Cardiac muscle cell (in vitro differentiated cells and primary cell): ENCODE measurements at regions not wholly inside any gene's neighbourhood (a gene's known extent, or its start where the extent isn't known, plus 50 kb on each side); places are given as distances from the start of the nearest gene placed in this dataset.

ENCODE experiments used
- DNase-seq, 2 donors: peaks; one replicate each; pipeline versions ENCODE4 v3.0.0 to v3.0.0-alpha.2; 2010 to 2017; ENCODE audit warnings: low read depth in 1 of 2, low spot score in 1 of 2
- H3K27ac ChIP-seq: fragments of 200-600 bp; sonication (generic); 2 replicates; pipeline ENCODE4 v1.5.1; 2016
- H3K27me3 ChIP-seq: fragments of 200-600 bp; sonication (generic); 2 replicates; pipeline ENCODE4 v1.6.0; 2016; ENCODE audit warnings: control low read depth
- H3K36me3 ChIP-seq: fragments of 200-600 bp; sonication (generic); 2 replicates; pipeline ENCODE4 v1.5.1; 2016; ENCODE audit warnings: control low read depth
- H3K4me1 ChIP-seq: fragments of 200-600 bp; sonication (generic); 2 replicates; pipeline ENCODE4 v1.8.1; 2017; ENCODE audit warnings: low read depth, mild to moderate bottlenecking, mixed run types
- H3K4me3 ChIP-seq: fragments of 200-600 bp; sonication (generic); 2 replicates; pipeline ENCODE4 v1.5.1; 2016; ENCODE audit warnings: mild to moderate bottlenecking
- H3K9me3 ChIP-seq: fragments of 200-600 bp; sonication (generic); 2 replicates; pipeline ENCODE4 v1.5.1; 2017; ENCODE audit warnings: low read depth, mild to moderate bottlenecking, control low read depth
- CTCF ChIP-seq: IDR thresholded peaks from 2 replicates; pipeline ENCODE4 v1.5.1; 2012; ENCODE audit warnings: low read depth, mild to moderate bottlenecking, low read length

- Histone ChIP-seq H3K4me1 (no peaks in the 10 kb centered on the region), H3K27ac (no peak overlapping the region), H3K4me3 (no peak overlapping the region), H3K36me3 (no peaks in the 10 kb centered on the region), H3K27me3 (no peaks in the 10 kb centered on the region), H3K9me3 (no peaks in the 10 kb centered on the region)
- no peak for DNase-seq
- TF ChIP-seq CTCF, result no peak
Observed at GRCh38 chr5:155898284-155898683, 428.7 kb upstream of the SGCD start.

GRCh38 chr5:155903791-155904190, 423.2 kb upstream of the SGCD start:
- no peak overlapping the region for H3K27ac ChIP-seq
- DNase-seq, result no peak
- H3K4me1 ChIP-seq, result no peaks in the 10 kb centered on the region
- no peaks in the 10 kb centered on the region for H3K27me3 ChIP-seq
- no peak overlapping the region for H3K4me3 ChIP-seq
- H3K9me3 ChIP-seq, result no peaks in the 10 kb centered on the region
- no peak for TF ChIP-seq CTCF
- no peaks in the 10 kb centered on the region for H3K36me3 ChIP-seq

- no peak overlapping the region for H3K27ac ChIP-seq
- no peaks in the 10 kb centered on the region for H3K9me3 ChIP-seq
- TF ChIP-seq CTCF, result no peak
- H3K4me1 ChIP-seq, result no peaks in the 10 kb centered on the region
- DNase-seq, result no peak
- no peak overlapping the region for H3K4me3 ChIP-seq
- H3K27me3 ChIP-seq, result no peaks in the 10 kb centered on the region
- no peaks in the 10 kb centered on the region for H3K36me3 ChIP-seq
Observed at GRCh38 chr5:155905364-155905763, 421.6 kb upstream of the SGCD start.

- no peak overlapping the region for H3K4me3 ChIP-seq
- TF ChIP-seq CTCF, result no peak
Observed at GRCh38 chr5:155906046-155906445, 420.9 kb upstream of the SGCD start.

GRCh38 chr5:155908543-155908942, 418.4 kb upstream of the SGCD start:
- TF ChIP-seq CTCF, result no peak
- DNase-seq, result no peak
- Histone ChIP-seq H3K4me3 (no peak overlapping the region), H3K36me3 (no peaks in the 10 kb centered on the region), H3K9me3 (no peaks in the 10 kb centered on the region), H3K27me3 (no peaks in the 10 kb centered on the region), H3K4me1 (no peaks in the 10 kb centered on the region), H3K27ac (no peak overlapping the region)

More at GRCh38 chr5:155906046-155906445, 420.9 kb upstream of the SGCD start:
- peak in 1 of 2 donors; percentile 4 for DNase-seq
- Histone ChIP-seq H3K4me1 (no peaks in the 10 kb centered on the region), H3K27me3 (no peaks in the 10 kb centered on the region), H3K9me3 (no peaks in the 10 kb centered on the region), H3K36me3 (no peaks in the 10 kb centered on the region), H3K27ac (no peak overlapping the region)

GRCh38 chr5:155912291-155912690, 414.7 kb upstream of the SGCD start:
- H3K27ac ChIP-seq, result no peak overlapping the region
- no peak for TF ChIP-seq CTCF

More at GRCh38 chr5:155912291-155912690, 414.7 kb upstream of the SGCD start:
- H3K36me3 ChIP-seq, result no peaks in the 10 kb centered on the region
- H3K4me1 ChIP-seq, result no peaks in the 10 kb centered on the region
- no peak for DNase-seq
- H3K27me3 ChIP-seq, result no peaks in the 10 kb centered on the region
- no peaks in the 10 kb centered on the region for H3K9me3 ChIP-seq
- no peak overlapping the region for H3K4me3 ChIP-seq
